NCI-H2227 treated with DMSO at 0.1 percent for 48 hours (cell line): ENCODE measurements at regions not wholly inside any gene's neighbourhood (a gene's known extent, or its start where the extent isn't known, plus 50 kb on each side); places are given as distances from the start of the nearest gene placed in this dataset.
"Not testable (repeated sequence)": the region's sequence is repeated elsewhere in the genome, so short reads cannot be mapped to it uniquely, and the experiment has no call there.

Experiments used
- DNase-seq: peaks from one replicate; lab custom pipeline; 2025; lab: John Stamatoyannopoulos, UW

GRCh38 chr11:97557399-97557798, 1167.6 kb downstream of the JRKL start:
- DNase-seq: no peak

- no peak for DNase-seq
Measured at GRCh38 chr11:97567801-97568200, 1178.0 kb downstream of the JRKL start.

- no peak for DNase-seq
Measured at GRCh38 chr11:97570636-97571035, 1180.8 kb downstream of the JRKL start.

GRCh38 chr11:97573771-97574170, 1184.0 kb downstream of the JRKL start:
- not testable (repeated sequence) for DNase-seq

- no peak for DNase-seq
Measured at GRCh38 chr11:97574976-97575665, 1185.3 kb downstream of the JRKL start.

- no peak for DNase-seq
Measured at GRCh38 chr11:97607291-97608000, 1217.6 kb downstream of the JRKL start.

GRCh38 chr11:97610000-97610399, 1220.2 kb downstream of the JRKL start:
- no peak for DNase-seq

GRCh38 chr11:97610854-97611253, 1221.0 kb downstream of the JRKL start:
- DNase-seq: no peak

GRCh38 chr11:97611345-97611744, 1221.5 kb downstream of the JRKL start:
- DNase-seq: no peak

GRCh38 chr11:97614606-97615005, 1224.8 kb downstream of the JRKL start:
- no peak for DNase-seq

- no peak for DNase-seq
Measured at GRCh38 chr11:97615546-97615945, 1225.7 kb downstream of the JRKL start.

- DNase-seq: no peak
Measured at GRCh38 chr11:97617031-97617430, 1227.2 kb downstream of the JRKL start.

GRCh38 chr11:97620007-97620406, 1230.2 kb downstream of the JRKL start:
- no peak for DNase-seq

GRCh38 chr11:97621282-97621681, 1231.5 kb downstream of the JRKL start:
- DNase-seq: no peak

GRCh38 chr11:97622795-97623194, 1233.0 kb downstream of the JRKL start:
- DNase-seq: no peak

GRCh38 chr11:97636741-97637140, 1246.9 kb downstream of the JRKL start:
- not testable (repeated sequence) for DNase-seq

- DNase-seq: no peak
Measured at GRCh38 chr11:97637701-97638100, 1247.9 kb downstream of the JRKL start.

- no peak for DNase-seq
Measured at GRCh38 chr11:97638641-97639224, 1248.9 kb downstream of the JRKL start.

GRCh38 chr11:97641988-97642387, 1252.2 kb downstream of the JRKL start:
- DNase-seq: no peak

GRCh38 chr11:97645736-97646135, 1255.9 kb downstream of the JRKL start:
- no peak for DNase-seq

- no peak for DNase-seq
Measured at GRCh38 chr11:97656356-97656755, 1266.5 kb downstream of the JRKL start.

GRCh38 chr11:97657852-97658251, 1268.0 kb downstream of the JRKL start:
- DNase-seq: no peak

GRCh38 chr11:97667057-97667456, 1277.2 kb downstream of the JRKL start:
- DNase-seq: no peak
